ENCODE measurements at regions not wholly inside any gene's neighbourhood (a gene's known extent, or its start where the extent isn't known, plus 50 kb on each side); places are given as distances from the start of the nearest gene placed in this dataset.
"Not testable (repeated sequence)": the region's sequence is repeated elsewhere in the genome, so short reads cannot be mapped to it uniquely, and the experiment has no call there.

- no peak for TF ChIP-seq POLR2AphosphoS5 (IDR thresholded peaks at IDR 0.05; ENCODE audit: low read depth, low read length)
- TF ChIP-seq POLR2A (IDR thresholded peaks at IDR 0.05; ENCODE audit: low read depth, low read length), result no peak
- no peak for TF ChIP-seq TAF1 (IDR thresholded peaks at IDR 0.05; ENCODE audit: borderline replicate concordance, low read depth, low read length)
- DNase-seq (ENCODE audit: insufficient read length), result no peak
- FAIRE-seq, result no peak
Measured at GRCh38 chr10:46216836-46217751, 69.7 kb upstream of the ANTXRL start.

- no peak for FAIRE-seq
- DNase-seq (ENCODE audit: insufficient read length), result no peak
- TF ChIP-seq POLR2AphosphoS5 (IDR thresholded peaks at IDR 0.05; ENCODE audit: low read depth, low read length) (no peak), POLR2A (IDR thresholded peaks at IDR 0.05; ENCODE audit: low read depth, low read length) (no peak), TAF1 (IDR thresholded peaks at IDR 0.05; ENCODE audit: borderline replicate concordance, low read depth, low read length) (no peak)
Measured at GRCh38 chr10:46217752-46218453, 68.9 kb upstream of the ANTXRL start.

- no peak for TF ChIP-seq POLR2A (IDR thresholded peaks at IDR 0.05; ENCODE audit: low read depth, low read length)
- no peak for TF ChIP-seq POLR2AphosphoS5 (IDR thresholded peaks at IDR 0.05; ENCODE audit: low read depth, low read length)
- TF ChIP-seq TAF1 (IDR thresholded peaks at IDR 0.05; ENCODE audit: borderline replicate concordance, low read depth, low read length), result no peak
- FAIRE-seq (no peak), DNase-seq (ENCODE audit: insufficient read length) (no peak)
Measured at GRCh38 chr10:46218921-46219320, 67.9 kb upstream of the ANTXRL start.

- DNase-seq (ENCODE audit: insufficient read length); FAIRE-seq: not testable (repeated sequence)
Measured at GRCh38 chr10:46219431-46219990, 67.3 kb upstream of the ANTXRL start.

- FAIRE-seq (no peak), DNase-seq (ENCODE audit: insufficient read length) (no peak)
- no peak for TF ChIP-seq POLR2AphosphoS5 (IDR thresholded peaks at IDR 0.05; ENCODE audit: low read depth, low read length)
- no peak for TF ChIP-seq TAF1 (IDR thresholded peaks at IDR 0.05; ENCODE audit: borderline replicate concordance, low read depth, low read length)
- no peak for TF ChIP-seq POLR2A (IDR thresholded peaks at IDR 0.05; ENCODE audit: low read depth, low read length)
Measured at GRCh38 chr10:46220187-46220586, 66.6 kb upstream of the ANTXRL start.

GRCh38 chr10:46220872-46221538 is 65.8 kb upstream of the ANTXRL start:
- TF ChIP-seq TAF1 (IDR thresholded peaks at IDR 0.05; ENCODE audit: borderline replicate concordance, low read depth, low read length), result no peak
- no peak for TF ChIP-seq POLR2A (IDR thresholded peaks at IDR 0.05; ENCODE audit: low read depth, low read length)
- no peak for TF ChIP-seq POLR2AphosphoS5 (IDR thresholded peaks at IDR 0.05; ENCODE audit: low read depth, low read length)
- FAIRE-seq, result no peak
- no peak for DNase-seq (ENCODE audit: insufficient read length)

- no peak for TF ChIP-seq TAF1 (IDR thresholded peaks at IDR 0.05; ENCODE audit: borderline replicate concordance, low read depth, low read length)
- no peak for DNase-seq (ENCODE audit: insufficient read length)
- FAIRE-seq, result no peak
Measured at GRCh38 chr10:46222364-46222935, 64.3 kb upstream of the ANTXRL start.

- no peak for FAIRE-seq
- no peak for DNase-seq (ENCODE audit: insufficient read length)
- TF ChIP-seq TAF1 (IDR thresholded peaks at IDR 0.05; ENCODE audit: borderline replicate concordance, low read depth, low read length) (no peak), POLR2A (IDR thresholded peaks at IDR 0.05; ENCODE audit: low read depth, low read length) (no peak), POLR2AphosphoS5 (IDR thresholded peaks at IDR 0.05; ENCODE audit: low read depth, low read length) (no peak)
Measured at GRCh38 chr10:46223064-46223480, 63.7 kb upstream of the ANTXRL start.

- TF ChIP-seq TAF1 (IDR thresholded peaks at IDR 0.05; ENCODE audit: borderline replicate concordance, low read depth, low read length), result no peak
- no peak for TF ChIP-seq POLR2A (IDR thresholded peaks at IDR 0.05; ENCODE audit: low read depth, low read length)
- TF ChIP-seq POLR2AphosphoS5 (IDR thresholded peaks at IDR 0.05; ENCODE audit: low read depth, low read length), result no peak
- DNase-seq (ENCODE audit: insufficient read length), result no peak
- no peak for FAIRE-seq
Measured at GRCh38 chr10:46223626-46224413, 63.0 kb upstream of the ANTXRL start.

- TF ChIP-seq POLR2AphosphoS5 (IDR thresholded peaks at IDR 0.05; ENCODE audit: low read depth, low read length) (no peak), POLR2A (IDR thresholded peaks at IDR 0.05; ENCODE audit: low read depth, low read length) (no peak), TAF1 (IDR thresholded peaks at IDR 0.05; ENCODE audit: borderline replicate concordance, low read depth, low read length) (no peak)
- FAIRE-seq, result no peak
- no peak for DNase-seq (ENCODE audit: insufficient read length)
Measured at GRCh38 chr10:46224414-46224682, 62.4 kb upstream of the ANTXRL start.

- TF ChIP-seq POLR2A (IDR thresholded peaks at IDR 0.05; ENCODE audit: low read depth, low read length), result no peak
- TF ChIP-seq TAF1 (IDR thresholded peaks at IDR 0.05; ENCODE audit: borderline replicate concordance, low read depth, low read length), result no peak
- TF ChIP-seq POLR2AphosphoS5 (IDR thresholded peaks at IDR 0.05; ENCODE audit: low read depth, low read length), result no peak
- DNase-seq (ENCODE audit: insufficient read length) (no peak), FAIRE-seq (no peak)
Measured at GRCh38 chr10:46225597-46225996, 61.2 kb upstream of the ANTXRL start.

Measured in GM12892 (cell line).